ENCODE measurements at regions not wholly inside any gene's neighbourhood (a gene's known extent, or its start where the extent isn't known, plus 50 kb on each side); places are given as distances from the start of the nearest gene placed in this dataset.

- intact Hi-C loops (cut with DNase I; ENCODE audit: low total_unique reads) = no loop called here
- 92 to 95% methylated on average over 4 of the region's 4 CpGs for WGBS, 2 donors
- H3K27me3 ChIP-seq = no peaks in the 10 kb centered on the region
- no peaks in the 10 kb centered on the region for H3K36me3 ChIP-seq (ENCODE audit: low read depth, missing control alignments)
- TF ChIP-seq, protein P1, sequence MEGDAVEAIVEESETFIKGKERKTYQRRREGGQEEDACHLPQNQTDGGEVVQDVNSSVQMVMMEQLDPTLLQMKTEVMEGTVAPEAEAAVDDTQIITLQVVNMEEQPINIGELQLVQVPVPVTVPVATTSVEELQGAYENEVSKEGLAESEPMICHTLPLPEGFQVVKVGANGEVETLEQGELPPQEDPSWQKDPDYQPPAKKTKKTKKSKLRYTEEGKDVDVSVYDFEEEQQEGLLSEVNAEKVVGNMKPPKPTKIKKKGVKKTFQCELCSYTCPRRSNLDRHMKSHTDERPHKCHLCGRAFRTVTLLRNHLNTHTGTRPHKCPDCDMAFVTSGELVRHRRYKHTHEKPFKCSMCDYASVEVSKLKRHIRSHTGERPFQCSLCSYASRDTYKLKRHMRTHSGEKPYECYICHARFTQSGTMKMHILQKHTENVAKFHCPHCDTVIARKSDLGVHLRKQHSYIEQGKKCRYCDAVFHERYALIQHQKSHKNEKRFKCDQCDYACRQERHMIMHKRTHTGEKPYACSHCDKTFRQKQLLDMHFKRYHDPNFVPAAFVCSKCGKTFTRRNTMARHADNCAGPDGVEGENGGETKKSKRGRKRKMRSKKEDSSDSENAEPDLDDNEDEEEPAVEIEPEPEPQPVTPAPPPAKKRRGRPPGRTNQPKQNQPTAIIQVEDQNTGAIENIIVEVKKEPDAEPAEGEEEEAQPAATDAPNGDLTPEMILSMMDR (IDR thresholded peaks at IDR 0.05) = no peak
- no peak for TF ChIP-seq POLR2A (IDR thresholded peaks at IDR 0.05)
- H3K27ac ChIP-seq = no peak overlapping the region
- no peaks in the 10 kb centered on the region for H3K4me1 ChIP-seq
- H3K9me3 ChIP-seq = no peaks in the 10 kb centered on the region
- no peak for DNase-seq
- H3K4me3 ChIP-seq = no peak overlapping the region
These were observed 1237.3 kb downstream of the XPNPEP1 start for GRCh38 chr10:108685863-108686531.

DNA sequence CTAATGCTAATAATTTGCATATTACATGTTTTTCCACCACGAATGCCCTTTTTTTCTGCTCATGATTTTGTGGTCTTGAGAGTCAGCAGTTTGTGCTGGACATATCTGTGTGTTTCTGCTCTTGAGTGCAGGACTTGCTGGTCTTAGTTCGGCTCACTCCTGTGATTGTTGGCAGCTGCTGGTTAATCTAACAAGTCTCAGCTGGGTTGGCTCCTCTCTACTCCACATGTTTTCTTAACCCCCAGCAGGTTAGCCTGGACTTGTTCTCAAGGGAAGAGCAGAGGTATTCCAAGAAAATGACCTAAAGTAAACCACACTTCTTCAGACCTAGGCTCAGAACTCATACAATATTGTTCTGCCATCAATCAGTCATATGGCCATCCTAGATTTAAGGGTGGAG lies 1238.9 kb downstream of the XPNPEP1 start:
- Histone ChIP-seq H3K9me3 (no peaks in the 10 kb centered on the region), H3K4me3 (no peak overlapping the region), H3K36me3 (ENCODE audit: low read depth, missing control alignments) (no peaks in the 10 kb centered on the region), H3K4me1 (no peaks in the 10 kb centered on the region), H3K27me3 (no peaks in the 10 kb centered on the region), H3K27ac (no peak overlapping the region)
- 46 to 50% methylated on average over 2 of the region's 2 CpGs for whole genome bisulfite sequencing, 2 donors
- TF ChIP-seq, protein P1 (IDR thresholded peaks at IDR 0.05) = no peak
- no peak for TF ChIP-seq POLR2A (IDR thresholded peaks at IDR 0.05)
- intact Hi-C loops (cut with DNase I; ENCODE audit: low total_unique reads) = no loop called here
- DNase-seq = no peak

DNA sequence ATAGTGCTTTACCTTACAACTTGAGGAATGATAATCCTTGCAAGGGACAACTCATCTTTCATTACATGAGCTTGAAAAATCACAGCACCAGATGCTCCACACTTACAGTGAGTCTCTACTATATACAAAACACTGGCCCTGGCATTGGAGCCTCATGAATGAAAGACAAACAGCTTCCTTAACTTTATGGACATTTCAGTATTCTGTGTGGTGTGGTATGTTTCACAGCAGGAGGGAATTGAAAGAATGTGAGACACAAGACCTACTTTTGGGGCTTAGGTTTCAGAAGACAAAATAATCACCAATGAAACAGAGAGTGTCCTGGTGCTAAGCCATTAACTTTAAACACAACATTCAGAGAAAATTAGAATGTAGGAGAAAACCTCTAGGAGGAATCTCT lies 1249.6 kb downstream of the XPNPEP1 start:
- Histone ChIP-seq H3K9me3 (no peaks in the 10 kb centered on the region), H3K27me3 (no peaks in the 10 kb centered on the region), H3K4me1 (no peaks in the 10 kb centered on the region), H3K4me3 (no peak overlapping the region), H3K27ac (no peak overlapping the region), H3K36me3 (ENCODE audit: low read depth, missing control alignments) (no peaks in the 10 kb centered on the region)
- intact Hi-C loops (cut with DNase I; ENCODE audit: low total_unique reads) = no loop called here
- DNase-seq = no peak
- TF ChIP-seq, protein P1 (IDR thresholded peaks at IDR 0.05) = no peak
- no peak for TF ChIP-seq POLR2A (IDR thresholded peaks at IDR 0.05)

DNA sequence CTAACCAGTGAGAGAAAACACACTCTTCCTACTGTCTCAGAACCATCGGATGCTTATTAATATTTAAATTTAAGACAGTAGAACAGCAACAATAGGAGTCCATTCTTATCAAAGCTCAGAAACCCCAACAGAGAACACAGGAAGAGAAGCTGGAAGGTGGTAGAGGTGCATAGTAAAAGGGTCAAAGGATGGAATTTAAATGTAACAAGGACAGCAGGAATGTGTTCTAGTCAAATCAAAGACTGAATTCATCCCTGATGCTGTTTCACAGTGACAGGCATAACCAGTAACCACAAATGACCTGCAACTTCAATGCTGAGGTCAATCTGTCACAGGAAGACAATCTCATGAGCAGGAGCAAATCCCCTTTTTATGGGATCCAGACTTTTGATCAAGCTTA lies 1259.7 kb downstream of the XPNPEP1 start:
- Histone ChIP-seq H3K4me3 (no peak overlapping the region), H3K4me1 (no peaks in the 10 kb centered on the region), H3K27ac (no peak overlapping the region), H3K9me3 (no peaks in the 10 kb centered on the region), H3K36me3 (ENCODE audit: low read depth, missing control alignments) (no peaks in the 10 kb centered on the region), H3K27me3 (no peaks in the 10 kb centered on the region)
- no peak for DNase-seq
- intact Hi-C loops (cut with DNase I; ENCODE audit: low total_unique reads) = no loop called here
- WGBS, 2 donors = 62 to 74% methylated on average over 1 of the region's 1 CpG
- TF ChIP-seq, protein P1 (IDR thresholded peaks at IDR 0.05) = no peak
- no peak for TF ChIP-seq POLR2A (IDR thresholded peaks at IDR 0.05)

- no peaks in the 10 kb centered on the region for H3K27me3 ChIP-seq
- no peaks in the 10 kb centered on the region for H3K36me3 ChIP-seq (ENCODE audit: low read depth, missing control alignments)
- no peak overlapping the region for H3K27ac ChIP-seq
- no peaks in the 10 kb centered on the region for H3K4me1 ChIP-seq
- H3K9me3 ChIP-seq = no peaks in the 10 kb centered on the region
- no peak for DNase-seq
- WGBS, 2 donors = 85 to 89% methylated on average over 2 of the region's 2 CpGs
- no peak for TF ChIP-seq POLR2A (IDR thresholded peaks at IDR 0.05)
- TF ChIP-seq, protein P1 (IDR thresholded peaks at IDR 0.05) = no peak
- H3K4me3 ChIP-seq = no peak overlapping the region
- intact Hi-C loops (cut with DNase I; ENCODE audit: low total_unique reads) = no loop called here
These were observed 1260.3 kb downstream of the XPNPEP1 start for GRCh38 chr10:108662975-108663374.

Data from testis (tissue), 2 donors.